ENCODE measurements at regions not wholly inside any gene's neighbourhood (a gene's known extent, or its start where the extent isn't known, plus 50 kb on each side); places are given as distances from the start of the nearest gene placed in this dataset.

- no peak for DNase-seq (ENCODE audit: low read depth in 3 of 3, low spot score in 1 of 3)
Observed at GRCh38 chr3:24595796-24596195, 101.1 kb upstream of the THRB start.

GRCh38 chr3:24596626-24597025, 102.0 kb upstream of the THRB start:
- no peak for DNase-seq (ENCODE audit: low read depth in 3 of 3, low spot score in 1 of 3)

GRCh38 chr3:24598695-24599470, 104.2 kb upstream of the THRB start:
- no peak for DNase-seq (ENCODE audit: low read depth in 3 of 3, low spot score in 1 of 3)

- no peak for DNase-seq (ENCODE audit: low read depth in 3 of 3, low spot score in 1 of 3)
Observed at GRCh38 chr3:24601066-24601939, 106.7 kb upstream of the THRB start.

- DNase-seq (ENCODE audit: low read depth in 3 of 3, low spot score in 1 of 3), result no peak
Observed at GRCh38 chr3:24604215-24604614, 109.6 kb upstream of the THRB start.

GRCh38 chr3:24605511-24606028, 110.9 kb upstream of the THRB start:
- no peak for DNase-seq (ENCODE audit: low read depth in 3 of 3, low spot score in 1 of 3)

- DNase-seq (ENCODE audit: low read depth in 3 of 3, low spot score in 1 of 3), result no peak
Observed at GRCh38 chr3:24607281-24607680, 112.6 kb upstream of the THRB start.

- DNase-seq (ENCODE audit: low read depth in 3 of 3, low spot score in 1 of 3), result no peak
Observed at GRCh38 chr3:24608701-24609390, 114.2 kb upstream of the THRB start.

- no peak for DNase-seq (ENCODE audit: low read depth in 3 of 3, low spot score in 1 of 3)
Observed at GRCh38 chr3:24614359-24614758, 119.7 kb upstream of the THRB start.

- DNase-seq (ENCODE audit: low read depth in 3 of 3, low spot score in 1 of 3), result no peak
Observed at GRCh38 chr3:24615177-24615576, 120.5 kb upstream of the THRB start.

GRCh38 chr3:24616110-24616829, 121.6 kb upstream of the THRB start:
- DNase-seq (ENCODE audit: low read depth in 3 of 3, low spot score in 1 of 3), result no peak

- no peak for DNase-seq (ENCODE audit: low read depth in 3 of 3, low spot score in 1 of 3)
Observed at GRCh38 chr3:24622138-24622537, 127.5 kb upstream of the THRB start.

- DNase-seq (ENCODE audit: low read depth in 3 of 3, low spot score in 1 of 3), result no peak
Observed at GRCh38 chr3:24622696-24623225, 128.1 kb upstream of the THRB start.

GRCh38 chr3:24623657-24624056, 129.0 kb upstream of the THRB start:
- no peak for DNase-seq (ENCODE audit: low read depth in 3 of 3, low spot score in 1 of 3)

- DNase-seq (ENCODE audit: low read depth in 3 of 3, low spot score in 1 of 3), result no peak
Observed at GRCh38 chr3:24624938-24625681, 130.5 kb upstream of the THRB start.

- no peak for DNase-seq (ENCODE audit: low read depth in 3 of 3, low spot score in 1 of 3)
Observed at GRCh38 chr3:24628523-24629258, 134.0 kb upstream of the THRB start.

GRCh38 chr3:24631481-24631880, 136.8 kb upstream of the THRB start:
- no peak for DNase-seq (ENCODE audit: low read depth in 3 of 3, low spot score in 1 of 3)

- DNase-seq (ENCODE audit: low read depth in 3 of 3, low spot score in 1 of 3), result no peak
Observed at GRCh38 chr3:24639061-24639460, 144.4 kb upstream of the THRB start.
